ENCODE measurements at regions not wholly inside any gene's neighbourhood (a gene's known extent, or its start where the extent isn't known, plus 50 kb on each side); places are given as distances from the start of the nearest gene placed in this dataset.

- DNase-seq = no peak
Observed at GRCh38 chr9:78919701-78920100, 622.8 kb downstream of the PSAT1 start.

DNA sequence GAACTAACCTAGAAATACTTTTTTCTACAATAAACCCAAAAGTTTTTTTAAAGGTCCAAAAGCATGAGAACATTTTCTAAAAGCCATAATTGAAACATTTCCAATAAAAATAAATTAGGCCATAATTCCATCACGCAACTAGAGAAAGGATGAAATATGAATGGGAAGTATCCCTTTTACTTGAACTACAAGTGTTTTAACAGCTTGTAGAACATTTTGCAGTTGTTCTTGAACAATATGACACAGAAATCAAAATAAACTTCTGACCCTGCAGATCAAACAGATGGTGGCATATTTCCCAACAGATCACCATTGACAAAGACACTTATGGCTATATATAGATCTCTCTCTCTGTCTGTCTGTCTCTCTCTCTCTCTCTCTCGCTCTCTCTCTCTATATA is 624.4 kb downstream of the PSAT1 start:
- DNase-seq = peak; percentile 1

DNA sequence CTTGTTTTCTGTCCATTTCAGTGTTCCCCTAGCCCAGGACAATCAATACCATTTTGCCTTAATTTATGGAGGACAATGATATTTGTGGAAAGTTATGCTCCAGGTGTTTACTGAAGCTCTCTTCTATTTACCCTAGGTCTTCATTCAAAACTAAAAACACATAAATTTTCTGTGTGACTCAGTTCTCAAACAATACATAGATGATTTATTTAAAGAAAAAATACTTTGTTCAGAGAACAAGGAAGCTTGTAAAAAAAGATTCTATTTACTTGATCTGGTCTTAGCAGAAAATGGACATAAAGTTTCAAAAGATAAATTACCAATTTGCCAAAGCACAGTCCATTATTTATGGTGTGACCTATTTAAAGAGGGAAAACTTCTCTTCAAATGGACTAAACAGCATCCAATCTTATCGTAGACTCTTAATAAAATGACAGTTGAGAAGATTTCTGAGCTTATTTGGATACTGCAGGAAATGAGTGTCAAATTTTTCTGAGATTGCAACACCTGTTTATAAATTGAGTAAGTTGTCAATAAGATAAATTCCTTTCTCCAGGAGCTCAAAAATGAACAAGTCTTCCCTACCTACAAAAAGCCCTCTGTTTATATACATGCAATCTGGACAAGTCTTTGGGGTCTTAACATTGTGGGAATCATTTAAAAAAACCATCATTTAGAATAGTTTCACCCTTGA is 627.2 kb downstream of the PSAT1 start:
- no peak for DNase-seq

DNA sequence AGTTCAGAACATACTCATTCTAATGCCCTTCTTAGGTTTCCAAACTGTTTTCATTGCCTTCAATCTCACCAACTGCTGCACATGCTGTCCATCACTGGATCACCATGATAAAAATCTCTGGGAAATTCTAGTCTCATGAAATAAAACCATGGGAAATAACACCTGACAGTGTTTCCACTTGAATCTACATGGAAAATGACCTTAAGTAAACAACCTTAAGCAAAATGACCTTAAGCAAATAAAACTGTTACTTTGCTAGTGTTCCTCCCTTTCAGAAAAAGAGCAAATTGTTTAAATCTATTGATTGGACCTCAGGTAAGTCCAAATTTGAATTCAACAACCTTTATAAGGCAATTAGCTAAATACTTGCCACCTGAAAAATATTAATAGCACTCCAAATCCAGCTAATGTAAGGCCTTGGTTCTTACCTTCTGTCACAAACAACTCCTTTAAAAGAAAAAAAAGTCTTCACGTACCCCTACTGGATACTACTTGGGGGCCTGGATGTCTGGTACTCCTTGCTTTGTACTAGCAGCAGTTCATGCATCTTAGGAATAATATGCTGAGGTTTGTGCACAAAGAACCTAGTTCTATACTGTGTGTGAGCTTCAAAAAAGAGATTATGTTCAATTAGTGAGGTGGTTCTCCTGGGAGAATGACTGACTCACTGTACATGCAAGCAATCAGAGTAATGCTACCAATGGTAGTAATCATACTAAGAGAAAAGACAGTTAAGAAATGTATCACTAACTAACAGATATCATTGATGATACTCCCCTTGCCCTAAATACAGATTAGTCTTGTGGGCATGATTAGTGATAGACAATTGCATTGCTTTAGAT is 630.4 kb downstream of the PSAT1 start:
- no peak for DNase-seq

GRCh38 chr9:78928625-78929405 is 631.9 kb downstream of the PSAT1 start:
- peak; percentile 9 for DNase-seq

DNA sequence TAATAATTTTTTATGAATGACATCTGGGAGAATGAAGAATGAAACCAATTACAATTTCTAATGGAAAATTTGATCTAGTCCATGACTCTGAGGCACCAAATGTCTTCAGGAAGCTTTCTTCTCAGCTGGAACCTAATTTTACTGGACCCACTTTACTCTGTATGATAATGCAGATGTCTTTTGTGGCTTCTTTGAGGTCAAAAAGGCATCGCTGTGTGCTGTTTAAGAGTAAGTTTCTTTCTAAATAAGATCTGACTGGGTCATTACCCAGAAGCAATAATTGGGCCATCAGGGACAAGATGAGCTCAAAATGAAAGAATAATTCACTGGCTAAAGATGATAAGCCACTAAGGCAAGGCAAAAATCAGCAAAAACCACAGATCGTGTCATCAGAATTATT is 633.4 kb downstream of the PSAT1 start:
- no peak for DNase-seq

DNA sequence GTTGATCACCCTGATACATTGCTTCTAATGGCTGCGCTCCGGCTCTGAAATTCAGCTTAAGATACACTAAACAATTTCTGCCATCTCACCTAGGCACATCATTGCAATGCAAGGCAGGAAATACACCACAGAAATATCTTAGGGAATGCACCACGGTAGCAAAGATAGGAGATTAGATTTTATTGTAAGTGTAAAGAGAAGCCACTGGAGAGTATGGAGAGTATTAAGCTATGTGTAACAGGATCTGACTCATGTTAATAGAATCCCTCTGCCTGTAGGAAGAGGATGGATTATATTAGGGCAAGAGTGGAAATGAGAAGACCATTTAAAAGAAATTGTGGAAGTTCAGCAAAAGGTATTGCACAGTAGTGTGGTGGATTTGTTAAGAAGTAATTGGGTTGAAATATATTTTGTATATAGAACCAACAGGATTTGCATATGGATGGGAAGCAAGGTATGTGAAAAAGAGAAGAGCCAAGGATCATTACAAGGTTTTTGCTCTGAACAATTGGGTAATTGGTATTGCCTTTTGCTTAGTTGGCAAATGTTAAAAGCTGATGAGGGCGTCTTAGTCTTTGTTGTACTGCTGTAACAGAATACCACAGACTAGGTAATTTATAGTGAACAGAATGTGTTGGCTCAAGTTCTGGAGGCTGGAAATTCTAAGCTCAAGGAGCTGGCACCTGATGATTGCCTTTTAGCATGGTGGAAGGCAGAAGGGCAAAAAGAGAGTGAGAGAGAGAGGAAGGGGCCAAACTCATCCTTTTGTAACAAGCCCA is 636.1 kb downstream of the PSAT1 start:
- no peak for DNase-seq

DNA sequence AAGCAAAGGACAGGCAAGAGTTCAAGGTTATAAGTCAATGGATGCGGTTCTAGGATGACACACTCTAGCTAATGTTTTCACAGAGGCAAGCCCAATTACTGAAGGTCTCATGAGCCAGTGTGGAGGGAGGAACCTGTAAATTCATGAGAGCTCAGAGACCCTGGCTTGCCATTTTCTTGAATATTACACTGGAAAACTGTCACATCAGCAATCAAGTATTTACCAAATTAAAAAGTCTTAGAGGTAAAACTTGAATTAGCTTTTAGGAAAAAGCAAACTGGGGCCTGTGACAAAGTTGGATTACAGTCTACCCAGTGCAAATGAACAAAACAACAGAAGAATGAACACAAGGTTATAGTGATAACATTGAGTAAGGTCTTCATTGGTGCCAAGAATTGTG is 636.9 kb upstream of the TLE4 start:
- DNase-seq = no peak

GRCh38 chr9:78938821-78939220 is 632.9 kb upstream of the TLE4 start:
- no peak for DNase-seq

DNA sequence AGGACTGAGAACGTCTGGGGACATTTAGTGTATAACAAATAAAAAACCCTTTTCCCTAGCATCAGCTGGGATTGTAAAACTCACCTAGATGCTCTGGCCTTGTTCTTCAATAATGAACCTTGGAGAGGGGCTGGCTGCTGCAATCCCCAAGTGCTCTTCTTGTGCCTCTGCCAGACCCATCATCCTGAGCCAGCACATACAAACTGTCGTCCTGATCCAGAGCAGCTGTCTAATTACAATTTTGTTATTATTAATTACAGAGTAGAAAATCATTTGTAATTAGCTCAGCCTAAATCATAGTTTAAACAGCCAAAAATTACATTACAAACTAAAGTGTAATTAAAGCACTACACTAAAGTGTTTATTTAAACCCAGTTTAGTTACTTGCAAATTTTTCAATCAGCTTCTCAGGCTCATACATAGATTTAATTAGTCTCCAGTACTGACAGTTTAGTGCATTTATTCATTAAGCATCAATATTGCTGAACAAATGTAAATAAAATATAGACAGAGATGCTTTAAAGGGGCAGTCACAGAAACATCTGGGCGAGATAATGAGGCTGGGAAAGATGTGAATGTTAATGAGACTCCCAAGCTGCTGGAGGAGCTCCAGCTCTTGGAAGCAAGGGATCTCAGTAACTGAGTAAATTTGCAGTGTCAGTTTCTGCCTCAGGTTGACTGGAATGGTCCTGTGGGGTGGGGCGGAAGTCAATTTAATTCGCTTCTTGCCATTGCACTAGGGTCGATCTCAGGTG is 632.3 kb upstream of the TLE4 start:
- peak; percentile 45 for DNase-seq

DNA sequence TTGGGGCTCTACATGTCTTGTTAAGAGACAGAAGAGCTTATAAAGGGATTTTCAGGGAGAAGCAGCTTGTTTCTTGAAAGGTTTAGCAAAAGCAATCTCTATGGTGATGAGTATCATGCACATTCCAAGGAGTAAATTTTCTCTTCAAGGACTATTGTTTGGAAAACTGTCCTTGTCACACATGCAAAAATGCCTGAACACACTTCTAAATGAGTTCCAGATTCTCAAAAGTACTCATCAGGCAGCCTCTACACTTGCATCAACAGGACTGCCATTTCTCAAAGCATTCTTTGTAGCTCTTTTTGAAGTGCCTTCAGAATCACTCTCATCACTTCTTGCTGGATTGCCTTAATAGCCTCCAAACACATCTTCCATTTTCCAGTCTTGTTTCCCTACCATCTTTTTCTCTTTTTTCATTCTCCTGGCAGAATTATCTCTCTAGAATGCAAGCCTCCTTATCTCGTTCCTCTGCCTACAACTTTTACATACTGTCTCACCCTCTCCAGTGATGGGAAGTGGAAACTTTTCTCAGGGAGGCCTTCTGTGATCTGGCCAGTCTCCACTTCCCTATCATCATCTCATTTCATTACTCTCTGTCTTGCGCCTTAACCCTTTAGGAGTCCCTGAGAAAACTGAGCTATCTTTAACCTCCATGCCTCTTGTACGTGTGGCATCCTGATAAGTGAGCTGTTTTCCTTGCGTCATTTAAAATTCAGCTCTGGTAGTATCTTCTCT is 631.5 kb upstream of the TLE4 start:
- peak; percentile 16 for DNase-seq

DNA sequence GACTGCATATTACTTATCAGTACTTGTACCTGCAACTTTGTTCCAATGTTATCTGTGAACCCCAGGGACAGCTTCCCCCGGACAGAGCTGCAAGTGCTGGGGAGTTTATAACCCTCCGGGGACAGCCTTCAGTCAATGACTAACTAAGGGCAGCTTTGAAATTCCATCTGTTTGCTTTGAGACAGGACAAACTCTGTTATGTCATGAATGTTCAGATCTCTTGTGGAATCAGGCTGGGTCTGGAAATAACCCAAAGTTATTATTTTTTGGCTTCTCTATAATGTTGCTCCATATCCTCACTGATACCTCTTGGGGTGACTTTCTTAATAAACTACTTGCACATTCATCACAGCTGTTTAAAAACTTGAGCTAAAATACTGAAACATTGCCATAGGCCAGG is 617.5 kb upstream of the TLE4 start:
- DNase-seq = peak; percentile 1

- no peak for DNase-seq
Observed at GRCh38 chr9:78958892-78959291, 612.9 kb upstream of the TLE4 start.

GRCh38 chr9:78962156-78962555 is 609.6 kb upstream of the TLE4 start:
- DNase-seq = no peak

- no peak for DNase-seq
Observed at GRCh38 chr9:78963911-78964310, 607.9 kb upstream of the TLE4 start.

DNA sequence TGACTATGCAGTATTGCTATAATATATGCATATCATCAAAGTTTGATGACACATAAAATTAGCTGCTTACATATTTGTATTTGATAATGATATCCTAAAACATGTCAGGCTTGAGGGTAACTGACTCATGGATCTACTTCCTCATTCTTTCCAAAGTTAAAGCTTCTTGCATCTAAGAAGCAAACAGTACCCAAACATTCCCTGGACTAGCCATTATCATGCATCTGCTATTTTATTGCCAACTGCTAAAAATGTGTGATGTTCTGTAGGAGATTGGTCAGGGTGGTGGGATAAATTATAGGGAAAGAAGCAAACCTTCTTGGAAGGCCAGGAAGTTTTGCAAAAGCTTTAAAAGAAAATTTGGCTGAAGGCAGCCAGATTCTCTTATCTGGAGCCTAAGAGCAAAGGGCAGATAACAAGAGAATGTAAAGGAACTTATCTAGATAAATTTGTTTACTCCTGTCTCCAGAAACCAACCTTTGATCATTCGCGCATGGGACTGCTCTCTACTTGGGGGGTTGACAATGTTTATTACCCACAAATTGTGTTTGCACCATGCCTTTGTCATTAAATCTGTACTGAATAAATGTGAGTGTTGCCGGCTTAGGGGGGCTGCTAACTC is 604.1 kb upstream of the TLE4 start:
- no peak for DNase-seq

DNA sequence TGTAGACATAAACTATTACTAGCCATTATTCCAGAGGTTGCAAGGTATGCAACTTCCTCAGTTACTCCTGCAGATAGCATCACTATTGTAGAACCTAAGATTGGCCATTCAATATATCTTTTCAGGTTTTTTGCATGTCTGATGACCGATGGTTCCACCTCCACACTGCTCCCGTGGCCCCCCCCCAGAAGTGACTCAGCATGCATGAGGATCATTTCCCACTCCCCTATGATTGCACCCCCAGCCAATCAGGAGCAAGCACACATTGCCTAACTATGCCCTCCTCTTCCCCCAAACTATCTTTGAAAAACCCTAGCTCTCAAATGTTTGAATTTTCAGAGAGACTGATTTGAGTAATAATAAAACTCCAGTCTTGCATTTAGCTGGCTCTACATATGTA is 601.4 kb upstream of the TLE4 start:
- DNase-seq = no peak

DNA sequence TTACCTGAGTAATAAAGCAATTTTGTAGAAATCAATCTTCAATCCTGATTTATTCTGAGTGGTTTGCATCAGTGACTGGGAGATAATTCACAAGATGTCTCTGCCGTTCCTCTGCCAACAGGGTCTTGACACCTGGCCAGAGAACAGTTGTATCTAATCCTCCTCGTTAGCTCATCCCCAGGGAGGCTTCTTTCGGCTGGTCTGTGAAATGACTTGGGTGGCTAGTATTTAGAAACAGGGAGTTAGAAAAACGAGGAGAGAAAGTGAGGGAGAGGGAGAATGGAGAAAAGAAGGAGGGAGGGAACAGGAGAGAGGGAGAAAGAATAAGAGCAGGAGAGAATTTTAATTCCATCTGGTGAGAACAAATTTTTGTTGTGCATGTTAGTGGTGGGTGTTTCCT is 600.2 kb upstream of the TLE4 start:
- DNase-seq = no peak

DNA sequence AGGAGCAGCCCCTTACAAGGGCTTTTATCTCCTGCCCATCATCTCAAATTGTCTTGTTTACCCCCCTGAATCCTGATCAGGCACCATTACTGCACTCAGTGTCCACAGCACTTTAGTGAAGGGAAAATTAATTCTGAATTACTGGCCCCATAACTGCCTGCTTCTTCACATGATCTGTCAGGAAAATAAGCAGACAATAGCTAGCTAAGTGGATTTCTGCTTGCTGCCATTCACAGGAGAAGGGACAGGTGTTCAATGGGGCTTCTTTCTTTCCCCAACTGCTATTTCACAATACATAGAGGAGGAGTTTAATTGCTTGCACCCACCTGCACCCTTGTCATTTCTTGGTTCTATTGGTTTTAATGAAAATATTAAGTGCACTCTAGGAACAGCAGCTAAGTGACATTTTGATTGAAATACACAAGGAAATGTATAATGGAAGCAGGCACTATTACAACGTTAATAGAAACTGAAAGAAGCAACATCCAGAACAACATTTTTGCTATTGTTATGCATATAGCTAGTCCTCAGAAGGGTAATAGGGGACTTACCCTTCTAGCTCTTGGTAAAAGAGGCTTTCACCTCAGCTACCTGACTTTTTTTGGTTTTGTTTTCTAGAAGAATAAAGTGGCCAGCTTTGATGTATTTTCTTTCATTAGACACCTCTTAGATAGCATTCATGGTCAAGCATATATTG is 599.3 kb upstream of the TLE4 start:
- DNase-seq = no peak

- DNase-seq = no peak
Observed at GRCh38 chr9:78973907-78974306, 597.9 kb upstream of the TLE4 start.
